ENCODE measurements at regions not wholly inside any gene's neighbourhood (a gene's known extent, or its start where the extent isn't known, plus 50 kb on each side); places are given as distances from the start of the nearest gene placed in this dataset.

GRCh38 chr7:11317766-11318165, 344.1 kb downstream of the PHF14 start:
- Histone ChIP-seq H3K79me2 (ENCODE audit: insufficient read depth, low read length) (no peaks in the 10 kb centered on the region), H3K4me1 (ENCODE audit: insufficient read depth, low read length) (no peaks in the 10 kb centered on the region), H3K27ac (ENCODE audit: extremely low read length, insufficient read depth, low read length) (no peak overlapping the region), H3K9me3 (ENCODE audit: low read length) (no peaks in the 10 kb centered on the region), H3K36me3 (replicated peaks in 1 of 2; ENCODE audit: control insufficient read depth in 1 of 2, insufficient read depth in 2 of 2, low read length in 2 of 2) (no peaks in the 10 kb centered on the region), H3K4me2 (ENCODE audit: low read depth, low read length) (no peak overlapping the region), H3K4me3 (replicated peaks in 1 of 3; ENCODE audit: insufficient read depth in 1 of 3, low read depth in 2 of 3, low read length in 3 of 3) (no peak overlapping the region), H4K20me1 (ENCODE audit: insufficient read depth, low read length) (no peaks in the 10 kb centered on the region), H3K9ac (ENCODE audit: insufficient read depth, low read depth, low read length) (no peak overlapping the region), H3K27me3 (ENCODE audit: control insufficient read depth in 1 of 2, insufficient read depth in 2 of 2, low read length in 2 of 2) (no peaks in the 10 kb centered on the region), H2AFZ (ENCODE audit: low read length) (no peak overlapping the region)
- POLR2A ChIA-PET = no interaction called here
- DNase-seq (ENCODE audit: low spot score) (no peak), FAIRE-seq (no peak), ATAC-seq (no peak)
- intact Hi-C loops (cut with micrococcal nuclease; ENCODE audit: unreplicated experiment) = no loop called here
- BruUV-seq (replicated peaks) = no TSS peak
- 4% methylated on average over 1 of the region's 1 CpG for WGBS (ENCODE audit: low lambda C conversion rate)
- no peak for TF ChIP-seq ZNF614 (CRISPR knock-in tag; IDR thresholded peaks at IDR 0.05; ENCODE audit: borderline replicate concordance)
- TF ChIP-seq ZNF570 (CRISPR knock-in tag; IDR thresholded peaks at IDR 0.05; ENCODE audit: borderline replicate concordance) = no peak
- no peak for TF ChIP-seq ZBTB46 (CRISPR knock-in tag; IDR thresholded peaks at IDR 0.05; ENCODE audit: borderline replicate concordance)
- no peak for TF ChIP-seq ZNF501 (CRISPR knock-in tag; IDR thresholded peaks at IDR 0.05)
- TF ChIP-seq HHEX (CRISPR knock-in tag; IDR thresholded peaks at IDR 0.05) = no peak
- TF ChIP-seq ZNF607 (CRISPR knock-in tag; IDR thresholded peaks at IDR 0.05; ENCODE audit: borderline replicate concordance) = no peak
- no peak for TF ChIP-seq ZNF337 (CRISPR knock-in tag; IDR thresholded peaks at IDR 0.05; ENCODE audit: borderline replicate concordance, low read depth)
- no peak for TF ChIP-seq RFX1 (IDR thresholded peaks at IDR 0.05)
- TF ChIP-seq E2F1 (CRISPR knock-in tag; IDR thresholded peaks at IDR 0.05) = no peak
- TF ChIP-seq MEIS1 (CRISPR knock-in tag; IDR thresholded peaks at IDR 0.05; ENCODE audit: borderline replicate concordance) = no peak
- TF ChIP-seq GPN1 (CRISPR knock-in tag; IDR thresholded peaks at IDR 0.05; ENCODE audit: borderline replicate concordance) = no peak
- TF ChIP-seq BCL3 (CRISPR knock-in tag; IDR thresholded peaks at IDR 0.05) = no peak
- no peak for TF ChIP-seq ZNF713 (CRISPR knock-in tag; IDR thresholded peaks at IDR 0.05)
- no peak for TF ChIP-seq MATR3 (CRISPR knock-in tag; IDR thresholded peaks at IDR 0.05)
- no peak for TF ChIP-seq CAMTA2 (CRISPR knock-in tag; IDR thresholded peaks at IDR 0.05; ENCODE audit: borderline replicate concordance)
- CTCF ChIA-PET (ENCODE audit: low intra/inter-chr PET ratio, low total read pairs) = no interaction called here
- in situ Hi-C loops (cut with HindIII; ENCODE audit: extremely low pct_ligation_motif_present, low pct_unique_long_range_greater_than_20kb) = no loop called here

Data from HepG2 (cell line).